Superior temporal gyrus (tissue), 1 donor: ENCODE measurements at regions not wholly inside any gene's neighbourhood (a gene's known extent, or its start where the extent isn't known, plus 50 kb on each side); places are given as distances from the start of the nearest gene placed in this dataset.
"Not testable (repeated sequence)": the region's sequence is repeated elsewhere in the genome, so short reads cannot be mapped to it uniquely, and the experiment has no call there.

Experiments
- DNase-seq: peaks from one replicate; pipeline ENCODE4 v3.0.0-alpha.2; 2016; ENCODE audit errors: extremely low spot score

- no peak for DNase-seq
Observed at GRCh38 chr3:18126772-18127171, 298.4 kb downstream of the SATB1 start.

- no peak for DNase-seq
Observed at GRCh38 chr3:18124501-18124900, 300.6 kb downstream of the SATB1 start.

- no peak for DNase-seq
Observed at GRCh38 chr3:18122264-18122663, 302.9 kb downstream of the SATB1 start.

- DNase-seq: no peak
Observed at GRCh38 chr3:18121020-18121419, 304.1 kb downstream of the SATB1 start.

- DNase-seq: no peak
Observed at GRCh38 chr3:18119866-18120265, 305.3 kb downstream of the SATB1 start.

- no peak for DNase-seq
Observed at GRCh38 chr3:18114894-18115293, 310.2 kb downstream of the SATB1 start.

GRCh38 chr3:18113417-18113816, 311.7 kb downstream of the SATB1 start:
- no peak for DNase-seq

GRCh38 chr3:18112674-18113375, 312.3 kb downstream of the SATB1 start:
- no peak for DNase-seq

- no peak for DNase-seq
Observed at GRCh38 chr3:18111796-18112232, 313.3 kb downstream of the SATB1 start.

- DNase-seq: no peak
Observed at GRCh38 chr3:18103591-18103990, 321.5 kb downstream of the SATB1 start.

GRCh38 chr3:18100121-18100520, 325.0 kb downstream of the SATB1 start:
- DNase-seq: no peak

GRCh38 chr3:18099611-18100010, 325.5 kb downstream of the SATB1 start:
- DNase-seq: no peak

GRCh38 chr3:18098960-18099587, 326.1 kb downstream of the SATB1 start:
- DNase-seq: no peak

- no peak for DNase-seq
Observed at GRCh38 chr3:18097989-18098388, 327.1 kb downstream of the SATB1 start.

GRCh38 chr3:18097473-18097872, 327.7 kb downstream of the SATB1 start:
- DNase-seq: no peak

GRCh38 chr3:18092726-18093125, 332.4 kb downstream of the SATB1 start:
- DNase-seq: no peak

- no peak for DNase-seq
Observed at GRCh38 chr3:18090377-18090776, 334.8 kb downstream of the SATB1 start.

GRCh38 chr3:18087988-18088387, 337.2 kb downstream of the SATB1 start:
- DNase-seq: no peak

- DNase-seq: no peak
Observed at GRCh38 chr3:18086760-18087159, 338.4 kb downstream of the SATB1 start.

- no peak for DNase-seq
Observed at GRCh38 chr3:18086078-18086477, 339.1 kb downstream of the SATB1 start.

- DNase-seq: no peak
Observed at GRCh38 chr3:18085429-18085828, 339.7 kb downstream of the SATB1 start.

GRCh38 chr3:18083273-18083590, 340.8 kb upstream of the TBC1D5 start:
- not testable (repeated sequence) for DNase-seq

- DNase-seq: no peak
Observed at GRCh38 chr3:18082551-18083272, 340.3 kb upstream of the TBC1D5 start.
